Right renal pelvis (tissue), 4 donors: ENCODE measurements at regions not wholly inside any gene's neighbourhood (a gene's known extent, or its start where the extent isn't known, plus 50 kb on each side); places are given as distances from the start of the nearest gene placed in this dataset.

Source experiments
- DNase-seq, 4 donors: peaks; one replicate each; pipeline ENCODE4 v3.0.0-alpha.2; 2013; ENCODE audit warnings: low read depth in 4 of 4, low spot score in 3 of 4, missing footprints in 1 of 4

DNA sequence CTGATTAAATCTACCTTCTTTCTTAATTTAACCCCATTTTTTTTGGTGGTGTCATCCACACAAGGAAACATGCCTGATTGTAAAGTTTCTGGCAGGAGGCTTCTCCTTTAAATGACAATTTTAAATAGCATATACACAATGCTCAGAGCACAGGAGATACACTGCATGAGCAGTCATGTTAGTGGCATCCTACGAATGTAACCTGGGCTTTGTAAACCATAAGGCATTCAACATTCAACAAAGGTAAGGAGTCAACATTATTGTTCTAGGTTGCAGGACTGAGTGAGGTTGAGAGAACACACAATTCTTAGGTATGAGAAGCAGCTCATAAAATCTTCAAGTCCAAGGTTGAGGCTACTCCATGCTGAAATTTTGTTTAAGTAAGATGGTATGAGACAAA is 266.6 kb upstream of the SIX2 start:
- DNase-seq, result no peak

DNA sequence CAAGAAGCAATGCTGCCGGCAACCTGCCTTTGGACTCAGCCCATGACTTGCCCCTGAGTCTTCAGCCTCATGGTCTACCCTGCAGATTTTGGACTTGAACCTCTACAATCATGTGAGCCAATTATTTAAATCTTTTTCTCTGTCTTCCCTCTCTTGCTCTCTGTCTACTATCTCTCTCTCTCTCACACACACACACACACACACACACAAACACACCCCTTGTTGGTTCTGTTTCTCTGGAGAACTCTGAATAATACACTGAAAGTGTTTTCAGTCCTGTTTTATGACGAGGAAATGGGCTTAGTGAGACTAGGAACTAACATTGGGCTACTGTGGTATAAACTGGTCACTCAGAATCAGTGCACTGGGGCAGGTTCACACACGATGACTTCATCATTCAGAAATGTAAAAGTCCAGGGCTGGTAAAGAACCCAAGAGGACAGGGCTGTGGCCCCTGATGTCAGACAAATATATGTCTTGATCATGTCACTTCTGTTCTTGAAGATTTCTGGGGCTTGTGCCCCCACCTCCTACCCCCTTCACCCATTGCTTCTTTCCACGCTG is 266.1 kb upstream of the SIX2 start:
- no peak for DNase-seq

DNA sequence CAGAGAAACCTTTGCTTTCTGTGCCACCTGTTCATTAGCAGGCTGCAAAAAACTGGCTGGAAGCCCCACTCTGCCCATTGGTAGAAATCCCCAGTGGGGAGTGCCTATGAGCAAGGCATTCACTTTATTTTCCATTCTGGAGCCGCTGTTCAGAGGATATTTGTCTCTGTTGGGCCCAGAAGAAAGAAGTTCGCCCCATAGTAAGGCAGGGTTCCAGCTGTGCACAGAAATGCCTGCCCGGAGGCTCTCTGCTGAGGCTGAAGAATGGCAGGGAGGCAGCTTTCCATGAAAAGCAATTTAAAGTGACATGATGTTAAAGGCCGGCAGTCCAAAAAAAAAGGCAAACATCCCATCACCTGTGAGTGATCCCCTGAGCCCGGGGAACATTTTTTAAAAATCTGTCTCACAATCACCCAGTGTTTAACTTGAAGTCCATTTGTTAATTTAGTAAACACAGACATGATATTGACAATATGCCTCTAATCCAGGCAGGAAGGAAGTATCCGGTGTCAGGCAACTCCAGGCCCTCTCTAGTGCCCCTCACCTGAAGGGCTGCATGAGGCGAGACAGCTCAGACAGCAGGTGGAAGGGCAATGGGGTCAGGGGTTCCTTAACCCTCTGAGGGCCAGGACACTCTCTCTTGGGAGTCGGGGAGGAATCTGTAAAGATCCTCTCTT is 265.1 kb upstream of the SIX2 start:
- DNase-seq, result no peak

DNA sequence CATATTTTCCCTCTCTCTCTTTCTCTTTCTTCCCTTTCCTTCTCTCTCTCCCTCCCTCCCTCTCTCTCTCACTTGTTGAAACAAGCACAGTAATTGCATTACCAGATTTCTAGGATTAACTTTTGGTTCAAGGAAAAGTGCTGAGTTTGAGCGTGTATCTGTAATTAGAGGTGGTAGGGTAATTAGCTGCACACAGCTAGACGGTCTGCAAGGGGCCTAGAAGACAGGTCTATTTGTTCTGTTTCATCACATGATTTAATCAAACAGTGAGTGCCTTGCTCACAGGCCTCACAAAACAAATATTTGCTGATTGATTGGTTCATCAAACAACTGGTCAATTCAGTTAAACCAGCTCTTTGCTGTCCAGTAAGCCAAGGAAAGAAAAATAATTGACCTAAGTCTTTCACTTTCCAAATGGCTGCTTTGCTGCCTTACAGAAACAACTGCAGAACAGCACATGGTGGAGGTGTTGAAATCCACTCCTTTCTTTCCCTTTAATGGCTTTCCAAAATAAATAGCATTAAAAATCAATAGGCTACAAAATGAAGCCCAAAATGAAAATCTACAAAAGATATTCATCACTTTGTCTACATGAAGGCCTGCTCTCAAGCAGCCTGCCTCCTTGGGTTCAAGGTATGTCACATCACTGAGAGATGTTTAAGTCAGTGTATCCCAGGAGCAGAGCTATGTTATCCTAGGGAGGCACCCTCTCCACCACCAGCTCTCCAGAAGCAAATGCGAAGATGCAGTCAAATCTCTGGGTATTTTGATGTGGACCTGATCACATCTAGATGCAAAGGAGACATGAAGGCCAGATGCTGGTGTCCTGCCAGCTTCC is 264.4 kb upstream of the SIX2 start:
- DNase-seq, result no peak

DNA sequence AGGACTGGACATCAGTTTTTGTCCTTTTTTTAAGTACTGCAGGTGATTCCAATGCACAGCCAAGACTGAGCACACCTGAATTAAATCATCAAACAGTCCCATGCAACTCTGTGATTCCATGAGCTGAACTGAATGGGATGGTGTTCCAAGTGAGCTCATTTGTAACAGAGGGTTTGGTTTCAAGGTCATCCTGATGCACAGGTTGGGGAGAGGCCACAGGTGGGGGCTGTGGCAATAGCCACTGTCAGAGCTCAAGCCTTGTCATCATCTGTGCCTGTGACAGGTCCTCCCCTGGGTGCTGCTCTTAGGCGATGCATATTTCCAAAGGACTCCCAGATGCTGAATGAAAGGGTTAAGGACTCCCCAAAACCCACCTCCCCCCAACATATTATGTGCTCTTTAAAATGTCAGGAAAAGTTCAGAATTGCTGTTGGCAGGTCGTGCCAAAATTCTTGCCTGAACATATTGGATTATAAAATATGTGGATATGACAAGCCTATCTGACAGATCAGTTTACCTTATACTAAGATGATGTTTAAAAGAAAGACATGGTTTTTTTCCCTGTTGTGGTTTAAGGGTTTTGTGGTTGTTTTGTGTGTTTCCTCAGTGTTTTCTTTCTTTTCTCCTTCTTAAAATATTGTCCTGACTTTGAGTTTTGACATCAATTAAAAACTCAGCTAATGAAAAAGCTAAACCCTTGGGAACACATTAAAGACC is 263.5 kb upstream of the SIX2 start:
- DNase-seq, result no peak

DNA sequence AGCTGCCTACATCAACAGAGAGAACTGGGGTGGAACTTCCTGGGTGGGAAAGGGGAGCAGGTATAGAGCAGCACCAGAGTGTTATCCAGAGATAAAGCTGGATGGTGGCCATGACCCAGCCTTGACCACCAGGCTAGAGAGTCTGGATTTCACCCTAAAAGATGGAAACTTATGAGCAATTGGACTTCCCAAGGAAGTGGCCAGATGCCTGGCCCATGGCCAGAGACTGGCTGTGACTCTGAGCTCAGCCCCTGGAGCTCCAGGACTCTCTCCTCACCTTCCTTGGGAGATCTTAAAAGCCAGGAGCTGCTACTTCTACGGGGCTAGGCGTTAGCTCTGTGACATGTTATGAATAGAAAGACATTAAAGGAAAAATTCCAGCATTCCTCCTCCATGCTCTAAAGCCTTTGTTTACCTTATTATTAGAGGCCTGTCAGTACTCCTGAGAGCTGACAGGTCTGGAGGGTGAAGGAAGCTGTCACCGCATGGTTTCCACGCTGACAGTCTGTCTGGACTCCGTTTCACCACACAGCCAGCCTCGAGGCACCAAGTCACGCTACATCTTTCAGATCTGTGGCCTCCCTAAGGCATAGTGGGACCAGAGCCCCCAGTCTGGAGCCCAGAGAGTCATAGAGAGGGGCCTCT is 260.0 kb upstream of the SIX2 start:
- no peak for DNase-seq

DNA sequence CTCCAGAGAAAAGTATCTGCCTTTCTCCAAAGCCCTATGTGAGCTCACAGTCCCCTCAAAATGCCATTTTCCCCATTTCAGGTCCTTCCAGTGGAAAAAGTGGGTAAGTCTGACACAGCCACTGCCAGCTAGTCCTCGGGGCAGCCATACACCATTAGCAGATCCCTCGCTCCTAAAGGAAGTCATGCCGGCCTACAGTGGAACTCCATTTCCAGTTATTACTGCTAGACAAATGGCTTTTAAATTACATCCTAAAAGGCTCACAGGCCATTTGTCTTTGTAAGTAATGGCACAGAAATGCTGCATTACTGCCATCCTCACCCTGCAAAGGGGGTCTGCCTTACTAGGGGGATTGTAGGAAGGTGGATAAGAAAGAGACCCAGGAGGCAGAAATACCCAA is 259.4 kb upstream of the SIX2 start:
- DNase-seq, result no peak

DNA sequence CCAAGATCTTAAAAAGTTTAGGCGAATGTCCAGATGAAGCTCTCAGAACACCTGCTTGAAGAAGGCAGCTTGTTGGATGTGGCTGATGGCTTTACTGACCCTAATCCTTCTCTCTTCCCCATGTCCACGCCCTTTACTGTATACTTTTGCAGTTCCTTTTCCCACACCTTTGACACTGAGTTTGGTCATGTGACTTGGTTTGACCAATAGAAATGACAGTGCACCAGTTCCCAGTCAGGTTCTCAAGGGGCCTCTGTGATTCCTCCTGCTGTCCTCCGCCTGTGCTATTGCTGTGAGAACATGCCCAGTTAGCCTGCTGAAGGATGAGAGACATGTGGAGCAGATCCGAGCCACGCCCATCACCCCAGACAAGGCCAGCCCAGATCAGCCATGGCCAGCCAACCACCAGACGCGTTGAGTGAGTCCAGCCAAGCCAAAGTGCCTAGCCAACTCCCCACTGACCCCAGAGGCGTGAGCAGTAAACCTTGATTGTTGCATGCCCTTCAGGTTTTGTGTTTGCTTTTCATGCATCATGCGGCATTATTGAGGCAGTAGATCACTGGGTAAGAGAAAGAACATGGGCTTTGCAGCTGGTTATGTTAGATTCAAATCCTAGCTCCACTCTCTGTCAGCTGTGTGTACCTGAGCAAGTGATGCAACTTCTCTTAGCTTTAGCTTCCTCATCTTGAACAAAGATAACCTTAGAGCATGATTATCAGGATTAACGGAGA is 258.0 kb upstream of the SIX2 start:
- no peak for DNase-seq

DNA sequence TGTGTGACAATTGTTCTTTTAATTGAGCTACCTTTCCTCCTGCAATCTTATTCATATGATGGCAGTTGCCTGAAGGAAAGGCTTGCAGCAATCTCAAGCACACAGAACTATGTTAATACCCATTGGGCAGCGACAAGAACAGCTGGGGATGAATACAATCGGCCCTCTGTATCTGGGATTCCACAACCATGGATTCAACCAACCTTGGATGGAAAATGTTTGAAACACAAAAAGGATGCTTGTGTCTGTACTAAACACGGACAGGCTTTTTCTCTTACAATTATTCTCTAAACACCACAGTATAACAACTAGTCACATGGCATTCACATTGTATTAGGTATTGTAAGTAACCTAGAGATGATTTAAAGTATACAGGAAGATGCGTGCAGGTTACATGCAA is 256.1 kb upstream of the SIX2 start:
- DNase-seq, result no peak

DNA sequence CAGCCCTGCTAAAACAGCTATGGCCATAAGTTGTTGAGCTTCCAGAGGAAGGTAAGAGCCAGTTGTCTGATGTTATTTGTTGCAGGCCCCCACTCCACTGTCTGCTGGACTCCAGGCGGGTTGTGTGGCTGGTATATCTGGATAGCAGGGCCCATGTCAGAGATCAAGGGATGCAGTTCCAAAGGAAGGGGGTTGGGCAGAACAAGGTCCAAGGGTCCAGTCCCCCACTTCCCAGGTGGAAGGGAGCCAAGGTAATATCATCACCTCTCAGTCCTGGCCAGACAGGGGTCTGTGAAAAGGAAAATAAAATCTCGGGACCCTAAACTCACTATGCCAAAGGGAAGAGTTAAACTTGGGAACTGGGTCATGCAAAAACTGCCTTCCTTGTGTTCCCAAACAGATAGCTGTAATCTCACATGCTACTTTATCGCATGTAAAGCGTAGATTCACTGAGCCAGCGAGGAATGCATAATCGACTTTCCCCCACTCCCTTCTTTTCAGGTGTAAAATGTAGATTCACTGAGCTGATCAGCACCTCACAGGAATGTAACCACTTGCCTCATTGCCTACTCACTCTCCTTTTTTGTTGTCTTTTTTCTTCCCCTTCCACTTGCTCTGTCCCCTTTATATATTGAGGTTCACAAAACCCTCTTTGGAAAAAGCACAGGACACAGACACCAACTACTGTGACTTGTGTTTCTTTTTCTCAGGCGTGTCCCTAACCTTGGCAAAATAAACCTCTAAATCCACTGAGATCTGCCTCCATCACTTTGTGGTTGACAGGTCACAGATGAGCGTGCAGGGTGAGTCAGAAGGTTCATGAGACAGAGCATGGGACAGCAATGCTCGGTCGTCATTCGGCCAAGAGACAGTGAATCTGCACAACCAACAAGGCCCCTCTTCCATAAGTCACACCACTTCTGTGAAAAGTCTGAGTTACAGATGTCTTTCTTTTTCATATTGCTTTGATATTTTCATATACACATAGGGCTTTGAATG is 255.3 kb upstream of the SIX2 start:
- no peak for DNase-seq

DNA sequence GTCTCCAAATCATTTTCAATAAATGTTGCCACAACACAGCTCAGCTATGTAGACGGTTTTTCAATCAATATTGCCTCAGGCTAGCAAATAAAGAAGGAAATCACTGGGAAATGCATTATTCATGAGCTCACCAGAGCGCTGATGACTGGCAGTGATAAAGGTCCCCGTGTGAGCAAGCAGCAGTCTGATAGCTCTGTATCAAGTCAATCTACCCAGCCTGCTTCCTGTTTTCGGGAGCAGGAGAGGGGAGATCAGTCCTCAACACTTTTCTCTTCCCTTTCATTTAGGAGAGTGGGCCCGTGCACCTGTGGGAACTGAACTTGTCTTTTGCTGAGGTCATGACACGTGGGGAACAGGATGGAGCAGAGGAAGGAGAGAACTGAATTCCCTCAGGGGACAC is 253.9 kb upstream of the SIX2 start:
- DNase-seq, result no peak

DNA sequence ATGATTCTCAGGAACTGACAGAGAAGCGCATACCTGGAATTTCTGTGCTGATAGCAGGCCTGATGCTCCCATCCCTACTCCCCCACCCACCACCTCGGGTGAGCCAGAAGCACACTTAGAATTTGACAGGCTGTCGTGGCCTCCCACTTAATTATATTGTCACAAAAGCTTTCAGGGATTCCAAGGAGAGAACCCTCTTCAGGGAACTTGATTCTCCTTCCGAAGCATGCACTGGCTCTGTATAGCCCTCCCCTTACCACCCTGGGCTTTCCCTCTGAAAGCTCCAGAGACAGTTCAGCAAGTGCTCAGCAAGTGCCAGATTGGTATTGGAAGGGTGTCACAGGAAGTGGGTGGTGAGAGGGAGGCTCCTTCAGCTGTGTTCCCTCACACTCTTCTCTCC is 252.5 kb upstream of the SIX2 start:
- no peak for DNase-seq

DNA sequence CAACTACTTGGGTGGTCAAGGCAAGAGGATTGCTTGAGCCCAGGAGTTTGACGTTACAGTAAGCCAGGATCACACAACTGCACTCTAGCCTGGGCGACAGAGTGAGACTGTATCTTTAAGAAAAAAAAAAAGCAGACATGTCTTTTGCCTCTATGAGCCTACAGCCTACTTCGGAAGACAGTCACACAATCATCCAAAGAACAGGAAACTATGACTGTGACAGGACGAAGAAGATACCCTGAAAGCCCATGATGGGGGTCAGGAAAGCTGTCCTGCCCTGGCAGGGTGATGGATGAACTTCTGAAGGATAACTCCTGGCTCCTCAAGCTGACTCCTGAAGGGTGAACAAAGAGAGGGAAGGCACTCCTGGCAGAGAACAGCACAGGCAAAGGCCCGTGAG is 251.7 kb upstream of the SIX2 start:
- no peak for DNase-seq

DNA sequence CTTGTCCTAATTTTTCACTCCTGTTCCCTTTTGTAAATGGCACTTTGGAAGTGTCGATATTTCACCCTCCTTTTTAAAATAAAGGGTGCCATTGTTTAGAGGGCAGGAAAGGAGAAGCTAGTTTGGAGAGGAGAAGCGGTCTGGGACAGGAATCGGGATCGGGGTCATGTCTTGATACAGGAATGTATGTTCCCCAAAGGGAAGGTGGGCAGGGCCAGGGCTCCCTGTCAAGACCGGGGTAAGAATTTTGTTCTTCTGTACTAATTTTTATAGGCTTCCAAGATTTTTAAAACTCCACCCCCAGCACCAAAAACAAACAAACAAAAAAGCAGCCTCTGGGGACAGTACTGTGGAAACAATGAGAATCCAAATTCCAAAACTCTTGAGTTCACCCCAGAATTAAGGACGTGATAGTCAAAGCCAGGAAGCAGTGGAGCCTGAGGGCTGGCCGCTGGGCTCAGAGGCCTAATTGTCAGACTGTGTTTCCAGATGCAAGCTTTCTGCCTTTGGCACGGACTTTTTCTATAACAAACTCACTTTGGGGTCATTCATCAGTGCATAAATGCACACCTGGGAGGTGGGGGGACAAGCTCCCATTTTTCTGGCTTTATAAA is 250.4 kb upstream of the SIX2 start:
- DNase-seq, result no peak

DNA sequence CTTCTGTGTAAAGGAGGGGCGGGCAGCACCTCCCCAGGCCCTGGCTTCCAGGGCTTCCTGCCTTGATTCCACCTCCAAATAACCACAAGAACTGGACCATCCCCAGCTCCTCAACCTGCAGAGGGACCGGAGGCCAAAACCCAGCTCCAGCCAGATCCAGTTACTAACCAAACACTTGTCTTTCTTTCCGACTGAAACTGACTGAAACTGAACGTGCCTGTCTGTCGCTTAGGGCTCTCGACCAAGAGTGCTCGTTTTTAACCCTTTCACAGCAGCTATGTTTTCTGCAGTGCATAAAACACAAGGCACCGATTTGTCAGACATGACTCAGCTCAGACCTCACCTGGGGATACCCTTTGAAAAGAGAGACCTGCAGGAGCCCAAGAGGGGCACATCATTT is 249.9 kb upstream of the SIX2 start:
- DNase-seq, result no peak

DNA sequence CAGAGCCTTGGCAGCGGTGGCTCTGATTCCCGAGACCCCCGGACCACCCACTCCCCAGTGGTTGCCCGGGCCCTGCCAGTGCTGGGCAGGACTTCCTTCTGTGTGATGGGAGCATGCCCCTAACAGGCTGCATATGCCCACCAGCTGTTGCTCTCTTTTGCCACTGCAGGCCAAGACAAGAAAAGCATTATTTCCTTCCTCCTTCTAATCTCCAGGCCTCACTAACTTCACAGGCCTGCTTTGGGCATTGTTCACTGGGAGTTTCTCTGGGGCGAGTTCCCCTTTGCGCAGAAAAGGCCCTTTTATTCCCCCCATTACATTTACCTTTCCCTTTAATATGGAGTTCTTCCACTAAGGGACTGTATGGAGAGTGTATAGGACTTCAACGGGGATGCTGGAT is 249.1 kb upstream of the SIX2 start:
- no peak for DNase-seq

DNA sequence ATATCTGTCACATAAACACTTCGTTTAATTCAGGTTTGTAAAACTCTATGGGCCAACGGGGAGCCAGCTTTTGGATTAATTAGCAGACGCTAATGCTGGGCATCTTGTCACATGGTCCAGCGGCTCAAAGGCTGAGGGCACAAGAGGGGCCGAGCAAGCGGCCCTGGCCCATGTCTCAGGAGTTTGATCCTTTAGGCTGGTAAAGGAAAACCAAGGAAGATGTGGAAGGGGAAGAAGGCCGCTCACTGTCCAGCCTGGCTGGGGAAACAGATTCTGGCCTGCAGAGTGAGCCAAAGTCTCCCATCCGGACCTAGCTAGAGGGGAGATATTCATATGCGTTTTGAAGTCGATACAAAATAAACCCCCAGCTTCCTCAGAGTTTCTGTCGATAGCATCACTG is 248.6 kb upstream of the SIX2 start:
- DNase-seq, result no peak

DNA sequence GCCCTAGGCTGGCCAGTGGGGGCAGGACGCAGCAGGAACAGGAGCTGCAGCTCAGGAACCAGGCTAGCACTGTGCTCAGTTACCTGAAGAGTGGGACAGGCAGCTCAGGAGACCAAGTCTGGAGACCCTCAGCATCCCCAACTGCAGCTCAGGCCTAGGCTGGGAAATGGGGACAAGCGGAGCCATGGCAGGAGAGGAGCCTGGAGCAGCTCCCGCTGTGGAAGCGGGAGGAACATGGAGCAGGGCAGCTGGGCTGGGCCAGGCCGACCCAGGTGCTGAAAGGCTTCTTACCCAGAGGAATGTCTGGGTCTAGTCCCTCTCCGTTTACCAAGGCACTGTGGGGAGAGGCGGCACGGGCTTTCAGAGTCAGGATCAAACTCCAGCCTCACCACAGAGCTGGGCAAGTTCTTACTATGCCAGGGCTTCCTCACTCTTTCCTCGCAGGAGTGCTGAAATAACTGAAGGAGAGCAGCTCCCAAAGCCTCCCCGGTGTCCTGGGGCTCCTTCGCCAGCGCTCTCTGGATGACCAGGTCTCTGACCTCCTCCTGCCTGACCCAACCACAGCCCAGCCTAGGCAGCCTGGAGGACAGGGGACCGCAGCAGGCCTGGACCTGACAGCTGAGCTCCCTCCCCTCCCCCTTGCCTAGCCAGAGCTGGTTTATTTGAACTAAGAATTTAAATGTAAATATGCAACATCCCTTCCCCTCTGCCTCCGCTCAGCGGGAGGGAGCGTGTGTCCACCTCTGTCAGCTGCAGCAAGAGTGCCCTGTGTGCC is 247.8 kb upstream of the SIX2 start:
- DNase-seq, result no peak
